GM12878 (cell line): ENCODE measurements at regions not wholly inside any gene's neighbourhood (a gene's known extent, or its start where the extent isn't known, plus 50 kb on each side); places are given as distances from the start of the nearest gene placed in this dataset.

Experiments used
- ATAC-seq: fragments of 200-7000 bp; cut with Tn5 transposase; 3 replicates; pipeline ENCODE4 v1.9.1; 2020; ENCODE audit warnings: mild to moderate bottlenecking, moderate library complexity
- BruUV-seq: library from RNA; stranded (reverse); fragments of 400-500 nt; replicated peaks from 2 replicates; lab custom pipeline; 2021; lab: Mats Ljungman, UMichigan
- CTCF ChIA-PET: fragments of 300-600 bp; sonication (Branson Sonifier 250); formaldehyde crosslinking; extraction: SDS; loops from one replicate; lab custom pipeline; 2021; ENCODE audit warnings: inconsistent platforms; lab: Yijun Ruan, JAX
- POLR2A ChIA-PET: fragments of 350-600 bp; formaldehyde crosslinking; extraction: SDS; loops from one replicate; lab custom pipeline; 2021; ENCODE audit warnings: inconsistent platforms; lab: Charles Lee
- RAD21 ChIA-PET: fragments of 300-600 bp; sonication (Branson Sonifier 250); formaldehyde crosslinking; loops from one replicate; lab custom pipeline; 2023; ENCODE audit warnings: antibody characterized with exemption; ENCODE audit not compliant: unreplicated experiment; lab: Charles Lee
- SMC1A ChIA-PET: fragments of 300-600 bp; sonication (Branson Sonifier 250); formaldehyde crosslinking; loops from one replicate; lab custom pipeline; 2023; ENCODE audit not compliant: unreplicated experiment, uncharacterized antibody; lab: Charles Lee
- DNase-seq: peaks from one replicate; pipeline ENCODE4 v3.0.0-alpha.2; 2011; ENCODE audit warnings: low read depth, low spot score
- FAIRE-seq: peaks from 3 replicates; lab custom pipeline; 2011; peaks lifted over from hg19 to GRCh38; lab: Jason Lieb, UNC
- H2AFZ ChIP-seq: 2 replicates; pipeline ENCODE4 v1.6.0; 2011; ENCODE audit warnings: low read depth, low read length, control low read depth; ENCODE audit not compliant: control insufficient read depth
- H3K27ac ChIP-seq: 2 replicates; pipeline ENCODE4 v1.5.1; 2011; ENCODE audit warnings: control low read depth; ENCODE audit not compliant: control insufficient read depth, insufficient read depth
- H3K27me3 ChIP-seq, 2 experiments: replicated peaks in 1 of 2; 2 replicates each; pipeline versions ENCODE4 v1.6.0 to v1.6.1; 2011; ENCODE audit warnings: low read length in 1 of 2; ENCODE audit not compliant: control insufficient read depth in 2 of 2, insufficient read depth in 2 of 2
- H3K36me3 ChIP-seq, 2 experiments: 2 replicates each; pipeline ENCODE4 v1.5.1; 2011; ENCODE audit warnings: low read length in 1 of 2; ENCODE audit not compliant: control insufficient read depth in 2 of 2, insufficient read depth in 2 of 2
- H3K4me1 ChIP-seq: 2 replicates; pipeline ENCODE4 v1.6.1; 2011; ENCODE audit warnings: mild to moderate bottlenecking, low read length, moderate library complexity, mixed read lengths; ENCODE audit not compliant: control insufficient read depth, insufficient read depth
- H3K4me2 ChIP-seq: 2 replicates; pipeline ENCODE4 v1.6.0; 2011; ENCODE audit warnings: control low read depth; ENCODE audit not compliant: control insufficient read depth, insufficient read depth
- H3K4me3 ChIP-seq: fragments of 200-600 bp; sonication (generic); 2 replicates; pipeline ENCODE4 v1.5.1; 2016
- H3K79me2 ChIP-seq: 2 replicates; pipeline ENCODE4 v1.6.0; 2011; ENCODE audit warnings: low read length; ENCODE audit not compliant: control insufficient read depth, insufficient read depth
- H3K9ac ChIP-seq: 2 replicates; pipeline ENCODE4 v1.8.0; 2011; ENCODE audit warnings: low read length, control low read depth, mixed read lengths; ENCODE audit not compliant: control insufficient read depth, insufficient read depth
- H3K9me3 ChIP-seq: replicated peaks from 3 replicates; pipeline ENCODE4 v1.5.1; 2011; ENCODE audit warnings: mild to moderate bottlenecking, low read length; ENCODE audit not compliant: control insufficient read depth, insufficient read depth
- H4K20me1 ChIP-seq: 2 replicates; pipeline ENCODE4 v1.6.0; 2011; ENCODE audit not compliant: control insufficient read depth, insufficient read depth
- E2F8 ChIP-seq: fragments of 450-650 bp; IDR thresholded peaks from 2 replicates; pipeline ENCODE4 v1.6.1; 2018; ENCODE audit warnings: mild to moderate bottlenecking, low read depth, moderate library complexity; ENCODE audit not compliant: partially characterized antibody
- EP300 ChIP-seq, 2 experiments: fragments of 150-350 bp in 1 of 2; IDR thresholded peaks; 2 replicates each; pipeline ENCODE4 v1.6.1; 2011 to 2012; ENCODE audit warnings: low read depth in 2 of 2, low read length in 2 of 2, borderline replicate concordance in 1 of 2, improper control_type of control experiment in 1 of 2, inconsistent platforms in 1 of 2; ENCODE audit not compliant: control insufficient read depth in 1 of 2
- MYC ChIP-seq: IDR thresholded peaks from 2 replicates; pipeline ENCODE4 v1.6.1; 2011; ENCODE audit warnings: mild to moderate bottlenecking, low read length, moderate library complexity, inconsistent platforms; ENCODE audit not compliant: insufficient read depth, insufficient replicate concordance, insufficient read length, severe bottlenecking
- TCF12 ChIP-seq: IDR thresholded peaks from 2 replicates; pipeline ENCODE4 v1.6.1; 2011; ENCODE audit warnings: low read depth, mild to moderate bottlenecking, low read length
- ZNF24 ChIP-seq: fragments of 450-650 bp; IDR thresholded peaks from 2 replicates; pipeline ENCODE4 v1.6.1; 2017; ENCODE audit warnings: antibody characterized with exemption, mild to moderate bottlenecking
- WGBS: methylation state at CpG from one replicate; pipeline ENCODE4 v1.1.6; 2016; ENCODE audit warnings: low lambda C conversion rate; ENCODE audit not compliant: insufficient replicate concordance, insufficient coverage; ENCODE audit errors: missing lambda C conversion rate; 5-methylcytosine and 5-hydroxymethylcytosine counted together
- in situ Hi-C: fragments of 300-500 bp; cut with MboI; formaldehyde crosslinking; loops from 9 replicates; pipeline ENCODE4 v1.14.3; 2018; ENCODE audit warnings: mixed read lengths
- intact Hi-C: fragments of 100-400 bp; cut with micrococcal nuclease; formaldehyde crosslinking; loops from one replicate; pipeline ENCODE4 v1.14.2; 2022; ENCODE audit not compliant: unreplicated experiment

DNA sequence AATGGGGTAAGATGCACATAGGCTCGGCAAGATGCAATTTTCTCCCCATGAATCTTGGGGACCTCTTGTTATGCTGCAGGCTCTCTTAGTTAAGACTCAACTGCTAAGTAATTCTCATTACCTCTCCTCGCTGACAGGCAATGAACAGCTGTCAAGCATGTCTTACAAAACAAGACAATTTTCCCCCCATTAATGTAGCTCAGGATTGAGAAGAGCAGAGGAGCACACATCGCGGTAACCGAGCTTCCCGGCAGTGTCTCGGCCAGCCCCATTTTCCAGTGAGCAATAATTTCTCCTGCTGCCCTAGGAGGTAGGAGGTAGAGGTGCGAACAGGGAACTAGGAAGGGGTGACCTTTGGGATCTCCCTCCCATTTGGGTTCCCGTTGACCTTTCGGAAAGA lies 272.1 kb downstream of the HAPSTR1 start:
- H3K9me3 ChIP-seq: no peaks in the 10 kb centered on the region
- POLR2A ChIA-PET: no interaction called here

More for the DNA sequence above, 272.1 kb downstream of the HAPSTR1 start:
- Histone ChIP-seq H3K4me2 (no peak overlapping the region), H3K27ac (no peak overlapping the region), H3K4me1 (no peaks in the 10 kb centered on the region), H3K9ac (no peak overlapping the region), H2AFZ (no peak overlapping the region), H3K79me2 (no peaks in the 10 kb centered on the region), H3K27me3 (no peaks in the 10 kb centered on the region; a peak in 1 of 4 replicates), H3K36me3 (no peaks in the 10 kb centered on the region), H3K4me3 (no peak overlapping the region), H4K20me1 (no peaks in the 10 kb centered on the region)
- intact Hi-C loops: no loop called here
- BruUV-seq: no TSS peak
- in situ Hi-C loops: no loop called here
- FAIRE-seq: no peak
- 47% methylated on average over 10 of the region's 10 CpGs for WGBS
- ATAC-seq: no peak
- CTCF ChIA-PET: no interaction called here
- no peak for DNase-seq
- TF ChIP-seq EP300 (IDR thresholded peaks at IDR 0.05; ENCODE audit: borderline replicate concordance in 1 of 2, control insufficient read depth in 1 of 2, low read depth in 2 of 2, low read length in 2 of 2) (no peak), E2F8 (no peak), TCF12 (no peak), MYC (no peak), ZNF24 (no peak)
- SMC1A ChIA-PET: interaction anchor here (1.0 kb wide), 1 partner anchor 108 kb away, joined by 3 read pairs; no protein-coding TSS in a partner anchor
- RAD21 ChIA-PET: no interaction called here
